ENCODE measurements at regions not wholly inside any gene's neighbourhood (a gene's known extent, or its start where the extent isn't known, plus 50 kb on each side); places are given as distances from the start of the nearest gene placed in this dataset.

DNA sequence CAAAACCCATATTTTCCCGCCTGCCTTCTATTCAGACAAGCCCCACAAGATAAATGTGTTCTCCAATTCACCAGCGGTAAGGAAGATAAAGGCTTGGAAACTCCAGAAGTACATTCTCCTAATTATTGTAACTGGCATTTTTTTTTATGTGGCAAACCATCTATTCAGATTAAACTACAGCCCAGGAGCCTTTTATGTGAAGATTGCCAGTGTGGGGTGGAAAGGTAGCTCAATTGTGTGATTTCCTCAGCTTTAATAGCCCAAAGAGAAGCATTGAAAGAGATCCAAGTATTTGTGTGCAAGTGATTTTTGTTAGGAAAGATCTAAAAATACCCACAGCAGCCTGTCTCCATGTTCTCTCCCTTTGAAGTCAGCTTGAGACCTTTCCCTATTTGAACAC lies 451.4 kb upstream of the CCL2 start:
- no peaks in the 10 kb centered on the region for H3K36me3 ChIP-seq
- no peak overlapping the region for H3K4me3 ChIP-seq (ENCODE audit: low read depth, low read length)
- H3K27me3 ChIP-seq, result no peaks in the 10 kb centered on the region
- no peak for DNase-seq
- no peaks in the 10 kb centered on the region for H3K9me3 ChIP-seq
- H3K4me1 ChIP-seq, result peaks cover 4% of the 10 kb centered on the region
- TF ChIP-seq, protein P1, sequence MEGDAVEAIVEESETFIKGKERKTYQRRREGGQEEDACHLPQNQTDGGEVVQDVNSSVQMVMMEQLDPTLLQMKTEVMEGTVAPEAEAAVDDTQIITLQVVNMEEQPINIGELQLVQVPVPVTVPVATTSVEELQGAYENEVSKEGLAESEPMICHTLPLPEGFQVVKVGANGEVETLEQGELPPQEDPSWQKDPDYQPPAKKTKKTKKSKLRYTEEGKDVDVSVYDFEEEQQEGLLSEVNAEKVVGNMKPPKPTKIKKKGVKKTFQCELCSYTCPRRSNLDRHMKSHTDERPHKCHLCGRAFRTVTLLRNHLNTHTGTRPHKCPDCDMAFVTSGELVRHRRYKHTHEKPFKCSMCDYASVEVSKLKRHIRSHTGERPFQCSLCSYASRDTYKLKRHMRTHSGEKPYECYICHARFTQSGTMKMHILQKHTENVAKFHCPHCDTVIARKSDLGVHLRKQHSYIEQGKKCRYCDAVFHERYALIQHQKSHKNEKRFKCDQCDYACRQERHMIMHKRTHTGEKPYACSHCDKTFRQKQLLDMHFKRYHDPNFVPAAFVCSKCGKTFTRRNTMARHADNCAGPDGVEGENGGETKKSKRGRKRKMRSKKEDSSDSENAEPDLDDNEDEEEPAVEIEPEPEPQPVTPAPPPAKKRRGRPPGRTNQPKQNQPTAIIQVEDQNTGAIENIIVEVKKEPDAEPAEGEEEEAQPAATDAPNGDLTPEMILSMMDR (IDR thresholded peaks at IDR 0.05; ENCODE audit: low read depth, low read length), result no peak

DNA sequence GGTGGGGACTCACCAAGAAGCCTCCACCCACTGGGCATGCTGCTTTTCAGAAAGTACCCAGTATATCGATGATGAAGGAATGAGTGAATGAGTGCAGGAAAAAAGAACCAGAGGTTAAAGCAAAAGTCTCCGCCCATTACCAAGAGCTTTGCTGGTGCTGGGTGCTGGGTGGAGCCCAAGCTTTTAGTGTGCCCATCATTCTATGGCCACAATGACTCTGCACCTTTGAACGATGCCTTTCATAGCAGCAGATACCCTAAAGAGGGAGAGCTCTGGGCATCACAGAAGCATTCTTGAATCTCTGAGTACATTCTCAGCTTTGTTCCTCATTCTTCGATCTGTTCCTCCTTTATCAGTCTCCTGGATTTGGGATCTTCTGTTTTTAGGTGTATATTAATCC lies 450.7 kb upstream of the CCL2 start:
- H3K27me3 ChIP-seq, result no peaks in the 10 kb centered on the region
- no peaks in the 10 kb centered on the region for H3K36me3 ChIP-seq
- no peaks in the 10 kb centered on the region for H3K9me3 ChIP-seq
- TF ChIP-seq, protein P1 (IDR thresholded peaks at IDR 0.05; ENCODE audit: low read depth, low read length), result no peak
- no peak for DNase-seq
- peaks cover 4% of the 10 kb centered on the region for H3K4me1 ChIP-seq
- no peak overlapping the region for H3K4me3 ChIP-seq (ENCODE audit: low read depth, low read length)

DNA sequence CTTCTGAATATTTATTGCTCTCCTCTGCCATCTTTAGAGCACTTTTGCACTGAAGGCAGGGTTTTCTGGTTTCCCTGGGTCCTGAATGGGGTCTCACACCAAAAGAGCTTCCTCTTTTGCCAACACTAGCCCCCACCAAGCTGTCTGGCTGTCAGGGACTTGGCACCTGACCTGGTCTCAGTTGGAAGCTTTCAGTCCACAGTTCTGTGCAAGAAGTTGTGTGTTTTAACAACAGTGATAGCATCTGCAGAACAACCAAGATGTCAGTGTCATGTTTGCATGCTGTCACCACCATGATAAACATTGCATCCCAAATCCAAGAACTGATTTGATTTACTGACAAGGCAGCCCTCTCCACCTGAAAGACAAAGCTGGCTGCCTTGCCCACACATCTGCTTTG lies 448.5 kb upstream of the CCL2 start:
- no peaks in the 10 kb centered on the region for H3K27me3 ChIP-seq
- TF ChIP-seq, protein P1 (IDR thresholded peaks at IDR 0.05; ENCODE audit: low read depth, low read length), result no peak
- peaks cover 9% of the 10 kb centered on the region for H3K4me1 ChIP-seq
- DNase-seq, result no peak
- no peaks in the 10 kb centered on the region for H3K36me3 ChIP-seq
- H3K4me3 ChIP-seq (ENCODE audit: low read depth, low read length), result no peak overlapping the region
- no peaks in the 10 kb centered on the region for H3K9me3 ChIP-seq

DNA sequence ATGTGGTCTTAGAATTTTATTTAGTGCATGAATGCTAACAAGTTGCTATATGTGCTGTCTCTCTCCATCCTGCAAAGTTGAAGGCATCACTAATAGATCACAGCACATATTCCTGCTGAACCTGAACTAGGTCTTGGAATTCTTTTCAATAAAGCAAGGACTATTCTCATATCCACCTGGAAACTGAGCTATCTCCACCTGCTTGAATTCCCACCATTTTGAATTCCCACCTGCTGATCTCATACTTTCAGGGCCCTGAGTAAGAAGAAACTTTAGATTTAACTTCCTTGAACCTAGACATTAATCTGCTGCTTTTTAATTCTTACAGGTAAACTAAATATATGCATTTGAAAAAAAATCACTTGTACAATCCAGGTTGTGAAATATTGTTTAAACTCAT lies 445.3 kb upstream of the CCL2 start:
- no peaks in the 10 kb centered on the region for H3K27me3 ChIP-seq
- no peak overlapping the region for H3K4me3 ChIP-seq (ENCODE audit: low read depth, low read length)
- H3K36me3 ChIP-seq, result no peaks in the 10 kb centered on the region
- no peak for DNase-seq
- H3K9me3 ChIP-seq, result no peaks in the 10 kb centered on the region
- TF ChIP-seq, protein P1 (IDR thresholded peaks at IDR 0.05; ENCODE audit: low read depth, low read length), result no peak
- H3K4me1 ChIP-seq, result peaks cover 16% of the 10 kb centered on the region

DNA sequence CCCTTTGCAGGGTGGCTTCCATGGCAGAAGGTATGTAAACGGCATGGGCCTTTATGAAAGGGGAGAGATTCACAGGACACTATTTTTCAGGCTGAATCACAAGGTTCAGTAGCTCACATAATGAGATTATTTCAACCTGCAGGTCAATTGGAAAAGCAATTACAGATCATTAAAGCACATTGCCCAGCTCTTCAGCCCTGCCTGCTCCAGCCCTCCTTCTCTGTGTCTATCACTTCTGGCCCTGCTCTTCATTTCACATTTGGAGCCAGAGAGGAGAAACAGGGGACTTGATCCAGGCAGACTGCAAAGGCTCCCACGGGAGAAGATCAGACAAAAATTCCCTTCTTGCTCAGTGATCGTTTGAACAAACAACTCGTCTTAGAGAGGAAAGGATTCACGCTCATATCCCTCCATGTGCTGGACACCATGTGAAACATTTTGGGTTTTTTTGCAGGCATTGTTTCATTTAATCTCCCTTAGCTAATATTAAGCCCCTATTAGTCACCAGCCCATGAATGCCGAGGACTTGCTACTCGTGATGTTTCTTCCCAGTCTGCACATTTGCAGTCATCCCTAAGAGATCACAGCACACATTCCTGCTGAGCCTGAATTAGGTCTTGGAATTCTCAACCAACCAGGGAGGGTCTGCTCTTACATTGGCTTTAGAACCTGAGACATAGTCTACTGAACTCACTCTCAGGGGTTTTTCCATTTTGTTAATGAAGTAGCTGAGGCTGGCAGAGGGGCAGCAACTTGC lies 443.9 kb upstream of the CCL2 start:
- H3K9me3 ChIP-seq, result no peaks in the 10 kb centered on the region
- no peaks in the 10 kb centered on the region for H3K27me3 ChIP-seq
- H3K36me3 ChIP-seq, result no peaks in the 10 kb centered on the region
- DNase-seq, result peak; percentile 52
- H3K4me3 ChIP-seq (ENCODE audit: low read depth, low read length), result 0 out of 2 replicates have a peak overlapping the region, but pooled peaks have one; percentile 10
- H3K4me1 ChIP-seq, result peaks cover 16% of the 10 kb centered on the region
- TF ChIP-seq, protein P1 (IDR thresholded peaks at IDR 0.05; ENCODE audit: low read depth, low read length), result no peak

DNA sequence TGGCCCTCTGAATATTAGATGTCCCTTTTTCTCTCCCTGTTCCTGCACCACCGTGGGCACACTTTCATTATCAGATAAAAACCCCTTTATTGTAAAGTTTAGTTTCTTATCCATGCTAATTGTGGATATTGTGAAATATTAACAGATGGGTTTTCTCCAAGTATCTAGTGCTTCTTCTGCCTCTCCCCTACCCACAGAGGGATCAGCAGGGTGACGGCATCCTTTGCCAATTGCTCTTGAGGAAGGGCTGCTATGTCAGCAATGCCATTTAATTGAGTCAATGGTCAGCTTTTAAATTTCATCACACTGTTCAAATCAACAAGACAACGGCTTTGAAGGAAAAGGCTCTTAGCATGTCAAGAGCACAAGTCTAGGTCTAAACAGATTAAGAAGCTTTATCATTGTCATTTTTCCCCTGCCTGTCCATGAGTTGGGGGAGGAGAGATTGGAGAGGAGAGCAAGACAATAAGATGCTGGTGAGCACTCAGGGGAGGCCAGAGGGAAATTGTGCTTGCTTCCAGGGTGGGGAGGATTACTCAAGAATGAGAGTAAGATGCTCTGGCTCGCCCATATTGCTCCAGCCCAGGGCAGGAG lies 443.0 kb upstream of the CCL2 start:
- no peak for DNase-seq
- Histone ChIP-seq H3K4me3 (ENCODE audit: low read depth, low read length) (no peak overlapping the region), H3K4me1 (peaks cover 12% of the 10 kb centered on the region; the same call in 1 of the 2 replicates), H3K9me3 (no peaks in the 10 kb centered on the region), H3K27me3 (no peaks in the 10 kb centered on the region), H3K36me3 (no peaks in the 10 kb centered on the region)
- TF ChIP-seq, protein P1 (IDR thresholded peaks at IDR 0.05; ENCODE audit: low read depth, low read length), result no peak
